ENCODE measurements at regions not wholly inside any gene's neighbourhood (a gene's known extent, or its start where the extent isn't known, plus 50 kb on each side); places are given as distances from the start of the nearest gene placed in this dataset.
"Not testable (repeated sequence)": the region's sequence is repeated elsewhere in the genome, so short reads cannot be mapped to it uniquely, and the experiment has no call there.

DNA sequence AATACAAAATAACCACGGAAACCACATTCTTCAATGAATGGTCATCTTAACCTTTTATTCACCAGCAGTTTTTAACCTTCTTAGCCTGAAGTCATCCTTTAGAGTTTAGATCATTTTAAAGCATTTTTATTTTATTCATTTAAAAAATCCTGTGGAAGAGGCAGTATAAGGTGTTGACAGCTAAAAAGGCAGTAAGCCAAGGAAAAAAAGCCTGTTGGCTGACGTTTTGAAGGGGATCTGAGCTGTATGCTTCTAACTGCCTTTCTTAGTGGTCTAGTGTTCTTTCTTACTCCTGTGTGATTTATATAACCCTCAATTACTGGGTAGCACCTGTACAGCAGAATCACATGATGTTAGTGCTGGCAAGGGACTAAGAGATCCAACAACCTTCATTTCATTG is 438.3 kb upstream of the SEL1L start:
- DNase-seq: no peak

DNA sequence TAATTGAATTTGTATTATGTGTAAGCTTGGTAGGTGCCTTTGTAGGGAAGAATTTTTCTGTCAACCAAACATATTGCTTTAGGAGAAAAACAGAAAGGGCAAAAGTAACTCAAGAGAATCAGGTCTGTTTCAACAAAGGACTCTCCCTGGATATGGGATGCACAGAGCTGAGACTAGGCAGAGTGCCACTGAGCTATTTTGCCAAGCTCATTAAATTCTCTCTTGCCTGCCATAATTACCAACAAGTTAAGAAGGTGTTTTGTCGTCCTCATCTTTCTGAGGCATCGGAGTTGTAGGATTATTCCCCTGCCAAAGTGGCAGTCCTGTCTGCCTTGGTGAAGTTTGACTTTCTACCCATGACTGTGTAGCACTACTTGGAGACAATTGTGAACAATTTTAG is 438.9 kb upstream of the SEL1L start:
- no peak for DNase-seq

DNA sequence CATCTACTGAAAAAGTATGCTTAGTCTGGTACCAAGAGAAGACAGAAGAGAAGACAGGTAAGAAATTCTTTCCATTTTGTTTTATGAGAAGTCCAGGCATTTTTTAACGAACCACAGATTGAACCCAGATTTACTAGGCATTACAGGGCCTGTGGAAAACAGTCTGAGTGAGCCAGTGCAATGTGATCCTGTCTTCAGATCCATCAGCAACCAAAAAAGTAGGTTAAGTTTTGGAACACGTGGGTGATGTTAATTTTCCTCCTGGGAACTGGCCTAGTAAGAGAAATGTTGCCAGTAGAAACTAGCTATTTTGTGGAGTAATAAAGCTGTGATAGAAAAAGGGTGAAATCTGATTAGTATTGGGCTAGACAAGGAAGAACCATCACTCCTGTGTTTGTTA is 440.9 kb upstream of the SEL1L start:
- DNase-seq: no peak

DNA sequence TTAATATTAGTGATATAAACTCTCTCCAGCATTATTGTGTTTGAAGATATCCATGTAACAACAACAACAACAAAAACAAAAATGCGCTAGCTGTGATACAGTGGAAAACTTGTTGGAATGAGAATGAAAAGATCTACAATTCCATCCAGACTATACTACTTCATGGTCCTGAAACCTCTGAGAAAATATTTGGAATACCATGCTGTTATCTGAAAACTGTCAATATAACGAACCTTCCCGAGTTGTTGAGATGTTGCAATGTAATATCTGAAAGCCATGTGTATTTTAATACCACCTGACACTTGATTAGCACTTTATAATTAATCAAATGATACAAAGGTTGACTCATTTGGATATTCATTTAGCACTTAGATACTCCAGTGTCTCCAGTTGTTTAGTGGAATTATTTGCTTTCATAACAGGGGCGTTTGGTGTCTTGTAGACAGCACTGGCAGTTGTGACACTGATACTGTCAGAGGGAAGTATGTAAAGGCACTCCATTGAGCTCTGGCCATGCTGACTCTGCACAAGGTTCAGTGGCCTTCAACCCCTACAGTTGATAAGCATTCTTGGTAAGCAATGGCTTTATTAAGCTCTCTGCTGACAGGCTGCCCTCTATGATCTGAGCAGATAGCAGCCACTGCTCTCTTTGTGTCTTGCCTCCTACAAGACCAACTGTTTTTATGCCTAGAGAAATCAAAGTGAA is 447.1 kb upstream of the SEL1L start:
- no peak for DNase-seq

DNA sequence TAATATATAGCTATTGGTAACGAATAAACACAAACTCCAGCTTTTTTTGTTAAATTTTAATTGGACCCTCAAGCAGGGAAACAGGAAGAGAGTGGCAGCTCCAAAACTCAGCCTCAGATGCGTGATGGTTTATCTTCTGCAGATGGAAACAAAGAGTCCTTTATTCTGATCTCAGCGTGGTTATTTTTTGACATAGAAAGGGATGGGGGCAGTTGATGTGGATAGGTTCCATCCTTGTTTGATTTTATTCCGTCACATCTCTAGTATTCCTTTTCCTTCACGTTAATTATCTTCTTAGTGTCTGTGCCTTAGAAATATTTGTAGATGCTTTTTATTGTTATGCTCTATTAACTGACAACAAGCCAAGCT is 447.6 kb upstream of the SEL1L start:
- no peak for DNase-seq

DNA sequence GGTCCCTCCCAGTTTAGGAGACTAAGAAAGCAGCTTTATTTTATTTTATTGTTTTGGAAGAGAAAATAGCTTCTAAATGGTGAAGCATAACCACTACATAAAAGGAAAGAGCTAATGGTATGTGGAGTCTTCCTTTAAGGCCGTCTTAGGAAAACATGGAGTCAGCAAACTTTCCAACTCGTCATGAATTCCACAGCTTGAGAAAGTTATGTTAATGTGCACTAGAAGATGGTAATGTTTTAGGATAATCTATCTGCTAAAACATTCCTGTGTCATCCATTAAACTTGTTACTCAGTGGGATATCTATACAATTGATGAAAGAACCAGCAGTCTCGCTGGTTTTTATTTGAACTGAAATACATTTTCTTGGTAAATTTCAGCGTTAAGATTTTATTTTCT is 448.4 kb upstream of the SEL1L start:
- no peak for DNase-seq

DNA sequence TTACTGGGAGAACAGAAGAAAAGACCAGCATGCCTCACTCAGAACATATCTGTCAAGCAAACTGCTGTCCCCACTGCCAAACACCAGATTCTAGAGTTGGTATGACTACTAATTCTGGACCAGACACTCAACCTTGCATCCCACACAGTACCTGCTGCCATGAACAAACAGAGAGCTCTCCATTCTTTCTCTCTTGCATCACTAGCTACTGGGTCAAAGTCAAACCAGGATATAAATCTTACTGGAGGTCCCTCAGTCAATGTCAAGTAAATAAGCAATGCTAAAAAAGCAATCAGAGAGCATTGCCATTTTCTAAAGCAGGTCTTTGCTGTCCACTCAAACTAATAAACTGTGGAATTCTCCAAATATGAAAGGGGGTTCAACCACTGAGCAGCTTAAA is 452.4 kb upstream of the SEL1L start:
- DNase-seq: no peak

DNA sequence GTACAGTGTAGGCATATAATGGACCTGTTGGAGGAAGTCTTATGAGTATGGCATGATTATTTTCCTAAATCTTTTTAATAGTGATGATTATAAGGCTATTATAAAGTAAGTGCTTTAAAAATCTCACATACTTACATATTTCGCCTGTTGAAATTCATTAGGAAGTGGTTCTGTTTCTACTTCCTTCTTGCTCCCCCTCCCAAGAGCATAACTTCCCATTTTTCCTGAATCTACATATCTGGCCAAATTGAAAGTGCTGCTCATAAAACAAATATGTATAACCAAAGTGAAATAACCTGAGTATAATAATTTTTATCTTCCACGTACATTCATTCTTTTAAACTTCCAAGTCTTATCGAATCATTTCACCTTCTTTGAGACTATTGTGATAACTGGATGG is 455.6 kb upstream of the SEL1L start:
- DNase-seq: no peak

DNA sequence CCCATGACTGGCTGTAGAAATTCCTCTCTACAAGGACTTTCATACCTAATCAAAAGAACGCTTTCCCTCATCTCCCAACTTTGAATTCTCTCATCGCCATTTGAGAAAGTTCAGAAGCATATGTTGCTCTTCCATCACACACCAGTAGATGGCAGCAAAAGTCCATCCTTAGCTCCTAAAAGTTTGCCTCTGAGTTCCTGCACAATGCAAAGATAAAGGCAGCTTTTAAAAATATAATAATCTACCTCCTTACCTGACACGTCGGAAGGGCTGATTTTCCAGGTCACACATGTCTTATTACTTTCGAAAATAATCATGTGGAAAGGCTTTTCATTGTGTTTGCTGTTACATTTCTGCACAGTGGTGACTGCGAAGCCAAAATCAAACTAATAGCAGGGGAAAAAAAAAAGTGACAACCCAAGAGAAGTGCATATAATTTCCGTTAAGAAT is 456.7 kb upstream of the SEL1L start:
- DNase-seq: peak; percentile 49

DNA sequence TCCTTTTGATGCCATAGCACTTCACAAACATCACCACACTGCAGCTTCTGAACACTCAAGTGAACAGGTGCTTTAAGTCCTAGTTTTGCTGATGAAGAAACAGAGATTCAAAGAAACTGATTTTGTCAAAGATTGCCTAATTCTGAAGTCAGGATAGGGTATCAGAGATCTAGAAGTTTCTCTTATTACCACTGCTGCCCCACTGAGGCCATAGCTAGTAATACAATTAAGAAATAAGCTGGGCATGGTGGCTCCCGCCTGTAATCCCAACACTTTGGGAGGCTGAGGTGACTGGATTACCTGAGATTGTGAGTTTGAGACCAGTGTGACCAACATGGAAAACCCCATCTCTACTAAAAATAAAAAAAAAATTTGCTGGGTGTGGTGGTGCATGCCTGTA is 458.3 kb upstream of the SEL1L start:
- no peak for DNase-seq

DNA sequence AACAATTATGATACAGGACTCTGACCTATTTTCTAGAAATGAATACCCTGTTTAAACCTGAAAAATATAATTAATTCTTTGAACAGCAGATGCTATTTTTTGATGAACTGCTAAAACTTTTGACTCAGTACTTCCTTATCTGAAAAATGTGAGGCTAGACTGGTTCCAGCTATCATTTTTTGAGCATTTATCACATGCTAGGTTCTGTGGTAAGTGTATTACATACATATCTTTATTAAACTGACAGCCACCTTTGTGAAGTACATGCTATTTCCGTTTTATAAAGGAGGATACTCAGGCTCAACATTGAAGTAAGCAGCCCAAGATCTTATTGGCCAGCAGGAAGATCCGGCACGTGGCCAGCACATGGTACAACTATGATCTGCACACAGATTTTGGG is 459.8 kb upstream of the SEL1L start:
- DNase-seq: no peak

DNA sequence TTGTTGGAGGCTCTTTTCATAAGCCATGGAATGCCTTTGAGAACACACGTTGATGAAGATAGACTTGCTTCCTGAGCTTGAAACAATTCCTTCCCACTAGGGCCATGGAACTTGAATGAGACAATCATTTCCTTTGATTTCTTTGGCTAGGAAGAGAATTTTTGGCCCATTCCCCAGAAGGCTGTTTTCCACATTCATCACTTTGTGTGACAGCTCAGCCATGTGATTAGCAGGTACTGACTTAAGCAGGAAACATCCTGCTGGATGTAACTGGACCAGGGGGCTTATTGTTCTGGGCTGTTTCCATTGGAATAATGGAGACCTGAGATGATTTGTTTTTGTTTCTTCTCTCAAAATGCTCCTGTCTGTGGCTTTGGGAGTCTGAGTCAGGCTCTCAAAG is 469.8 kb upstream of the SEL1L start:
- DNase-seq: no peak

DNA sequence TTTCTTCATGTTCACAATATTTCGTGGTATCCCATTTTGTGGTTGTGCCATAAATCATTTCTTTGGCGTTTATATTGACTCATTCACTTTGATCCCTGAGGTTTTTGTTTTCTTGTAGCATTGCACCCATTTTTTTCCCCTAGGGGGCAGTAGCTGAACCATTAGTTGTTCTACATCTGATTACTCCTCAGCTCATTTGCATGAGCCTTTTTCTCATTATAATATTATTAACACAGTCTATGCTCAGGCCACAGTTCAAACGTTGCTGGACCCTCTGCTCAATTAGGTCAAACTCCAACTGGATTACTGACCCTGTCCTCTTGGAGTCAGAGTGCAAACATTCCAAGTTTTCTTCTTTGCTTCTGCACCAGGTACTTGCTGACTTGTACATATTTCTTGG is 475.4 kb upstream of the SEL1L start:
- DNase-seq: no peak

DNA sequence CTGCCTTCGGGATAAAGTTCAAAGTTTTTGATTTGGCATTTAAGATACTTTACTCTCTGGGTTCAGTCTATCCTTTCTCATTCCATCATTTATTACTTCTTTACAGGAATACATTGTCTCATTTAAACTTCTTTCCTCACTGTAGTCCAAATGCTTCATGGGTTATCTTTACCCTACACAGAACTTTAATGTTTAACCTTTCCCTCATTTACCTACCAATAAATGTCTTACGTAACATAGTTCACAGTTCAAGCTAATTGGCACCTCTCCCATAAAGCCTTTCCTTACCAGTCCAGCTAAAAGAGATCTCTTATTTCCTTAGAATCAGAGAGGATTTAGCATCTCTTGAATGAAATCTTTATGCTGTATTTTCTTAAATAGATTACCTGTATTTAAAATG is 476.3 kb upstream of the SEL1L start:
- DNase-seq: no peak

DNA sequence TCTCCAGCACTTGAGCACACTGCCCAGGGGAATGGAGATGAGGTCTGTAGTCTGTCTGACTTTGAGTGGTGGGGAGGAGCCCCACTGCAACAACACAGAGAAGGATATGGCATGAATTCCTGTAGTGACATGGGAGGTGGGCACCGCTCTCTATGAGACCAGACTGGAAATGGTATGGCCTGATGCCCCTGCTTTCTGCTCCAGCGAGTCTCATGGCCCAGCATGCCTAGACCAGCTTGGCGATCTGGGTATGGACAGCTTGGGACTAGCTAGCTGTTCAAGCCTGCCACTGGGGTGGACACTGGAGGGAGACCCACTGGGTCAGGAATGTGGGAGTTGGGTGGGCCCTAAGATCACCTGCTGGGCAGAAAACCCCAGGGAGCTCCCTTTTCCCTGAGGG is 477.8 kb upstream of the SEL1L start:
- no peak for DNase-seq

DNA sequence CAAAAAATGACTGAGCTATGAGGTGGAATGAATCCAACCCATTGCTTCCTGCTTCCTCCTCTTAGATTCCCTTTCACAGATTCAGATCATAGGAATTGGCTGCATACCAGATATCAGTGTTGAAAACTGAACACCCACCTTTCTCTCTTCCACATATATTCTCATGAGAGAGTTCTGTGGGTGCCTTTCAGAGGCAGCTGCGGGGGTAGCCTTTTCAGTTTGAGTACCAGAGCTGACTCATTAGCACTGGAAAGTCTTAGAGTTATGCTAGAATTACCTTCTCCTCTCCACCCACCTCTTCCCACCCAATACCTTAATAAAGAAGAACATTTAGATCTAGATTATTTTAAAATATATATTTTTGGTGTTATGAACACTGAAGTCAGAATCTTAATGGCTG is 495.4 kb upstream of the SEL1L start:
- DNase-seq: no peak

DNA sequence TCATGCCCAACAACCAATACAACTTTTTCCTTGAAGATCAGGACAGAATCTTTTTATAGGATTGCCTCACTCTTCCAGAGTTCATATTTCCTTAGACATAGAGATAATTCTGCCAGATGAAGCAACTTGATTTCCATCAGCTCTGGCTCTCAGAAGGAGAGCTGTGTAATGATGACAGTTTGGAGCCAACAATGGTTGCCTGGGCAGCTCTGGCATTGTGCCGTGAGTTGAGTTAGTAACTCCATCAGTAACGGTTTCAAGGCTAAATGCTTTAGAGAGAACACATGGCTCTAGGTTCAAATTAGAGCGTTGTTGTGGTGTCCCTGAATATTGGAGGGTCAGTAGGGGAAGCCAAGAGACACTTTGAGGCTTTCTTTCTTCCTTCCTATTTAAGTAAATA is 501.7 kb upstream of the SEL1L start:
- no peak for DNase-seq

DNA sequence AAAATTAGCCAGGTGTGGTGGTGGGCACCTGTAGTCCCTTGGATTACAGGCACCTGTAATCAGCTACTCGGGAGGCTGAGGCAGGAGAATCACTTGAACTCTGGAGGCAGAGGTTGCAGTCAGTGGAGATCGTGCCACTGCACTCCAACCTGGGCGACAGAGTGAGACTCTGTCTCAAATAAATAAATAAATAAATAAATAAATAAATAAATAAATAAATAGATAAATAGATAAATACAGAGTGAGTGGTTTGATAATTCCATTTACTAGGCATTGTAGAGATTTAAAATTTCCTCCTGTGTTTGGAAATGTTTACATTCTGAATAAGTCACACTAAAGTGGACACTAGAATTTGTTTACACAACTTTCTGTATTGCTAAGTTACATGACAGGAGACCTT is 504.4 kb upstream of the SEL1L start:
- DNase-seq: not testable (repeated sequence)

DNA sequence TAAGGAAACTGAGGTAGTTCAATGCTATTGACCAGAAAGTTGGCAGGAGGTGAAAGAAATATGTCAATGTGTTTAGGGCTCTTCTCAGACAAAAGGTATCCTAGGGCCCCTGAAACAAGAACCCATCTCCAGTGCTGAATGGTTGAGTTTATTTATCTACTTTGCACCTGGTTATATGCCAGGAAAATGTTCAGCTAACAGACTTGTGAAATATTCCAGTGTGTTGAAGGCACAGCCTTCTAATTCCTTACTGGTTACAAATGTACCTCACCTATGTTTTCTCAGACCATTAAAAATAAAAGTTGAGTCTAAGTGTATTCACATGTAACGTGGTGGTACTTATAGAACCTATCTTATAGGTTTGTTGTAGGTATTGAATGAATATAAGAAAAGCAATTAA is 511.7 kb upstream of the SEL1L start:
- no peak for DNase-seq

DNA sequence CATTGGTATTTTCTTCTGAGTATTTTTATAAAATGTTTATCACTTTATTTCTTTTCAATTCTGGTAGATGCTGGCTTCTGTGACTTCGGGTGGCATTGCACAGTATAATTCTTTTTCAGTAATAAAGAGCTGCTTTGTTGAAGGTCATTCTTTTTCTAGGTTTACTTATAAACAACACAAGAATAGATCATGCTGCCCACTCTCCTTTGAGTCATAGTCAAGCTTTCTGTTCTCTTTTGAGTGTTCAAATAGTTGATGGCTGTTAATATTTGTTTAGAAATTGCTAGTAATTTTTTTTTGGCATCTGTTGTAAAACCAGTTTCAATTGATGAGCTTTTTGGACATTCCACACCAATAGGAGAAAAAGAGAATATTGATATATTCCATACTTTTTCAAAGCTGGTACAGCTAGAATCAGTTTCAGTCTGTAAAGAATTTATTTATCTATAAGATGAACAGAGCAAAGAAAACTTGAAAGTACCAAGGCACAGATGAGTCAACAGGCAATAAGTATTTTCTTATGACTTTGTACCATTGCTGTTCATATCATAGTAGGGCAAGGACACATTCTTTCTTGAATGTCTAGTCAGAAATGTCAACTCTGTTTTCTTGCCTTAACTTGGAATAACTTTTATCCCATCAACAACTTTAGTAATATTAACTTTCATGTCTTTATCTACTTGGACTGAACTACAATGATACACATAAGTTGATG is 513.0 kb upstream of the SEL1L start:
- DNase-seq: no peak

DNA sequence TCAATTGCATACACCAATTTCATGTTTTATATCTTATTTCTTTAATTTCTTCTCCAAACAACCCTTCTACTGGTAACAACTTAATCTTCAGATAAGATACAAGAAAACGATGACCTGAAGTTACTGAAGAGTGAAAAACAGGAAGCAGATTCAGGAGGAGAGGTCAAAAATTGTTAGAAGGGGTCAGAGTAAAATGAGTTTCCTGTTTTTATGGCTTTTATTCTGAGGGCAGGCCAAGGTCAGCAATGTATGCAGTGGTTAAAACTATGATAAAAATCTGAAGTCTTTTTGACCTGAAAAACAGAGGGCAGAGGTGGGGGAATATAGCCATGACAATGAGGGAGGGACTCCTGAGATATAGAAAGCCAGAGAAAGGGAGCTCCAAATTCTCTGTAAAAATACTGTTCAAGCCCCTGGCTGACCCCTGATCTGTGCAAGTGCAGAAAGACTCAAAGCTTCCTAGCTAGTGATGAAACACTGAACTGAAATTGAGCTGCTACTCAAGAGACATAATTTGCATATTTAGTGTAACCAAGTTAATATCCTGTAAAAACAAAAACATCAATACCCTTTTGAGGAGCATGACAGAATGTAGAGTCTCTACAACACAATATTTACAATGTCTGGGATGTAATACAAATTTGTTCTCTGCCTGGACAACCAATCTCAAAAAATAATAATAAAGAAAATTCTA is 514.3 kb upstream of the SEL1L start:
- no peak for DNase-seq

DNA sequence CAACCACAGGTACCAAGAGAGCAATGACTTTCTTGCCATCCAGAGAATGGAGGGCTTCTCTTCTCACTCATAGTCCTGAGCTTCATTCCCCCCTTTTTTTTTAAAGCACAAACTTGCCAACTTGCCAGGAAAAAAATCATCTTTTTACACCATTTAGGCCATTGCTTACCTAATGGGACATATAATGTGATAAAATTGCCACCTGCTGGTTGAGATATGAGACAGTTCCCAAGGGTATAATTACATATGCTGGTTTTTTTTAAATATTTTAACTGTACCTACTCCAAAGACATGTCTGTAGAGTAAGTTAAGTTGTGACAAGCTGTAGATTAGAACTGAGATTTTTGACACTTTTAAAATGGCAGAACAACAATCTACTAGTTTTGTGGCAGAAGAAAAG is 519.1 kb upstream of the SEL1L start:
- DNase-seq: no peak

DNA sequence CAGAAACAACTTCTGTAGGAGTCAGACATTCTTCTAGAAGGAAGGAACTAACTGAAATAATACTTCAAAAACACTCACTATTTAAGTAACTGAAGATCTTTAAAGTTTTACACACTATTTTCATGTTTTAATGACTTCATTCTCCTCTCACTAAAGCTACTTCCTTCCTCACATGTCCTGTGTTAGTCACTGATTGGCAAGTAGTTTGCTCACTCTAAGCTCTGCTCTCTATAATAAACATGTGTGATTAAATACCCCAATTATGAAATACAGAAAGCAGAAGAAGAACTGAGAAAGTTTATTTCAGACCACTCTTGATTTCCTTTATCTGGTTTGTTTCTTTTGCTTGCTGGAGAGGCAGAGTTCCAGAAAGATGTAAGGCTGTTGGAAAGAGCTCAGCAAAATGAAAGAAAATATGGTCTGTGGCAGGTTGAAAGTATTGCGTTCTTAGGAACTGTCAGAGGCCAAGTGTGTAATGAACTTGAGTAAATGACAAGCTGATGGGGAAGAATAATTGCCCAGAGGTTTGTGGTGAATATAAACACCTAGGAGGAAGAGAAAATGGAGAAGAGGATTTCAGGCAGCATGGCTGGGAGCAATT is 522.0 kb upstream of the SEL1L start:
- no peak for DNase-seq

DNA sequence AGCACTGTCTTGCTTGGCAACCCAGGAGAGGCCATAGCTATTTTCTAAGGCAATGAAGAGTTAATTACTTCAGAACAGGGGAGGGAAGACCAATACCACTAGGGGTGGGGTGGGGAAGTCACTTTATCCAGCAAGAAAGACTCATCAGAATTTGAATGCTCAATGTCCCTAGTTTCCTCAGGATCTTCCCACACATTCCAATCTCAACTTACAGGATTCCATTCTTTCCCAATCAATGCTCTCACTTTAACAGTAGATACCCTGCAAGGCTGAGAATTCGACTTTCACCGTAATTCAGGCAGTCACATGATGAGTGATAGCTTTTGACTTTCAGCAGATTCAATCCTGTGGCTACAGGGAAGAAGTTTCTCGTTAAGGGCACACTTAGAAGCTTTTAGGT is 526.6 kb upstream of the SEL1L start:
- no peak for DNase-seq
